ENCODE measurements at regions not wholly inside any gene's neighbourhood (a gene's known extent, or its start where the extent isn't known, plus 50 kb on each side); places are given as distances from the start of the nearest gene placed in this dataset.

- intact Hi-C loops (cut with DNase I) = no loop called here
- no peak overlapping the region for H3K4me3 ChIP-seq
- H3K27ac ChIP-seq = no peak overlapping the region
- no peak for TF ChIP-seq CTCF (IDR thresholded peaks at IDR 0.05)
- no peaks in the 10 kb centered on the region for H3K27me3 ChIP-seq
- H3K4me1 ChIP-seq = no peaks in the 10 kb centered on the region
- no peak for DNase-seq (ENCODE audit: low spot score in 2 of 2)
- H3K36me3 ChIP-seq = no peaks in the 10 kb centered on the region
- no peaks in the 10 kb centered on the region for H3K9me3 ChIP-seq
These were observed 706.6 kb upstream of the ACO1 start for GRCh38 chr9:31677877-31678276.

- Histone ChIP-seq H3K36me3 (no peaks in the 10 kb centered on the region), H3K4me3 (no peak overlapping the region), H3K27me3 (no peaks in the 10 kb centered on the region), H3K27ac (no peak overlapping the region), H3K9me3 (no peaks in the 10 kb centered on the region), H3K4me1 (no peaks in the 10 kb centered on the region)
- DNase-seq (ENCODE audit: low spot score in 2 of 2) = no peak
- no peak for TF ChIP-seq CTCF (IDR thresholded peaks at IDR 0.05)
- intact Hi-C loops (cut with DNase I) = no loop called here
These were observed 701.3 kb upstream of the ACO1 start for GRCh38 chr9:31683116-31683515.

- no peak for TF ChIP-seq CTCF (IDR thresholded peaks at IDR 0.05)
- no peak for DNase-seq (ENCODE audit: low spot score in 2 of 2)
- H3K4me1 ChIP-seq = no peaks in the 10 kb centered on the region
- no peak overlapping the region for H3K27ac ChIP-seq
- H3K4me3 ChIP-seq = no peak overlapping the region
- no peaks in the 10 kb centered on the region for H3K9me3 ChIP-seq
- H3K27me3 ChIP-seq = no peaks in the 10 kb centered on the region
- intact Hi-C loops (cut with DNase I) = no loop called here
- no peaks in the 10 kb centered on the region for H3K36me3 ChIP-seq
These were observed 686.5 kb upstream of the ACO1 start for GRCh38 chr9:31697956-31698355.

GRCh38 chr9:31699836-31700235 lies 684.6 kb upstream of the ACO1 start:
- TF ChIP-seq CTCF (IDR thresholded peaks at IDR 0.05) = no peak
- no peaks in the 10 kb centered on the region for H3K27me3 ChIP-seq
- no peaks in the 10 kb centered on the region for H3K9me3 ChIP-seq
- H3K4me3 ChIP-seq = no peak overlapping the region
- no peaks in the 10 kb centered on the region for H3K36me3 ChIP-seq
- no peaks in the 10 kb centered on the region for H3K4me1 ChIP-seq
- no peak for DNase-seq (ENCODE audit: low spot score in 2 of 2)
- H3K27ac ChIP-seq = no peak overlapping the region
- intact Hi-C loops (cut with DNase I) = no loop called here

GRCh38 chr9:31700252-31701045 lies 684.0 kb upstream of the ACO1 start:
- DNase-seq (ENCODE audit: low spot score in 2 of 2) = no peak
- no peak overlapping the region for H3K4me3 ChIP-seq
- no peaks in the 10 kb centered on the region for H3K27me3 ChIP-seq
- H3K36me3 ChIP-seq = no peaks in the 10 kb centered on the region
- TF ChIP-seq CTCF (IDR thresholded peaks at IDR 0.05) = no peak
- H3K4me1 ChIP-seq = no peaks in the 10 kb centered on the region
- intact Hi-C loops (cut with DNase I) = no loop called here
- no peaks in the 10 kb centered on the region for H3K9me3 ChIP-seq
- H3K27ac ChIP-seq = no peak overlapping the region

- Histone ChIP-seq H3K27ac (no peak overlapping the region), H3K27me3 (no peaks in the 10 kb centered on the region), H3K36me3 (no peaks in the 10 kb centered on the region), H3K9me3 (no peaks in the 10 kb centered on the region), H3K4me1 (no peaks in the 10 kb centered on the region), H3K4me3 (no peak overlapping the region)
- no peak for DNase-seq (ENCODE audit: low spot score in 2 of 2)
- intact Hi-C loops (cut with DNase I) = no loop called here
- TF ChIP-seq CTCF (IDR thresholded peaks at IDR 0.05) = no peak
These were observed 681.5 kb upstream of the ACO1 start for GRCh38 chr9:31702957-31703356.

Measured in ascending aorta (tissue), 2 donors.